ENCODE measurements at regions not wholly inside any gene's neighbourhood (a gene's known extent, or its start where the extent isn't known, plus 50 kb on each side); places are given as distances from the start of the nearest gene placed in this dataset.

DNA sequence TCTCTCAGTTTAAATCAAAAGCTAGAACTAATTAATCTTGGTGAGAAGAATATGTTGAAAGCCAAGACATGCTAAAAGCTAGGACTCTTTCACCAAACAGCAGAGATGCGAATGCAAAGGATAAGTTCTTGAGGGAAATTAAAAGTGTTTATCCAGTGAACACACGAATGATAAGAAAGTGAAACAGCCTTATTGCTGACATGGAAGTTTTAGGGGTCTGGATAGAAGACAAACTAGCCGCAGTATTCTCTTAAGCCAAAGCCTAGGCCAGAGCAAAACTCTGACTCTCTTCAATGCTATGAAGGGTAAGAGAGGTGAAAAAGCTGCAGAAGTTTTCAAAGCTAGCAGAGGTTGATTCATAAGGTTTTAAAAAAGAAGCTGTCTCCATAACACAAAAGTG, 103.0 kb downstream of the UFM1 start:
- no peak for TF ChIP-seq CTCF (conservative IDR thresholded peaks at IDR 0.05; ENCODE audit: low read length)
- TF ChIP-seq EZH2phosphoT487 (IDR thresholded peaks at IDR 0.05; ENCODE audit: borderline replicate concordance, low read depth, low read length): no peak

All from OCI-LY7 (cell line).